Coronary artery (tissue), 2 donors: ENCODE measurements at regions not wholly inside any gene's neighbourhood (a gene's known extent, or its start where the extent isn't known, plus 50 kb on each side); places are given as distances from the start of the nearest gene placed in this dataset.
"Not testable (repeated sequence)": the region's sequence is repeated elsewhere in the genome, so short reads cannot be mapped to it uniquely, and the experiment has no call there.

Source experiments
- DNase-seq: peaks from one replicate; pipeline ENCODE4 v3.0.0-alpha.2; 2017; ENCODE audit warnings: low spot score
- H3K27ac ChIP-seq, 2 donors: fragments of 200-600 bp; sonication (generic); one replicate each; pipeline ENCODE4 v1.5.1; 2016 to 2019
- H3K4me3 ChIP-seq: fragments of 200-600 bp; sonication (generic); 2 replicates; pipeline ENCODE4 v1.5.1; 2016; ENCODE audit warnings: mild to moderate bottlenecking, moderate library complexity
- TF ChIP-seq, protein P1 (sequence below): fragments of 200-600 bp; sonication (generic); IDR thresholded peaks from one replicate; pipeline ENCODE4 v1.5.1; 2019; ENCODE audit warnings: antibody characterized with exemption

DNA sequence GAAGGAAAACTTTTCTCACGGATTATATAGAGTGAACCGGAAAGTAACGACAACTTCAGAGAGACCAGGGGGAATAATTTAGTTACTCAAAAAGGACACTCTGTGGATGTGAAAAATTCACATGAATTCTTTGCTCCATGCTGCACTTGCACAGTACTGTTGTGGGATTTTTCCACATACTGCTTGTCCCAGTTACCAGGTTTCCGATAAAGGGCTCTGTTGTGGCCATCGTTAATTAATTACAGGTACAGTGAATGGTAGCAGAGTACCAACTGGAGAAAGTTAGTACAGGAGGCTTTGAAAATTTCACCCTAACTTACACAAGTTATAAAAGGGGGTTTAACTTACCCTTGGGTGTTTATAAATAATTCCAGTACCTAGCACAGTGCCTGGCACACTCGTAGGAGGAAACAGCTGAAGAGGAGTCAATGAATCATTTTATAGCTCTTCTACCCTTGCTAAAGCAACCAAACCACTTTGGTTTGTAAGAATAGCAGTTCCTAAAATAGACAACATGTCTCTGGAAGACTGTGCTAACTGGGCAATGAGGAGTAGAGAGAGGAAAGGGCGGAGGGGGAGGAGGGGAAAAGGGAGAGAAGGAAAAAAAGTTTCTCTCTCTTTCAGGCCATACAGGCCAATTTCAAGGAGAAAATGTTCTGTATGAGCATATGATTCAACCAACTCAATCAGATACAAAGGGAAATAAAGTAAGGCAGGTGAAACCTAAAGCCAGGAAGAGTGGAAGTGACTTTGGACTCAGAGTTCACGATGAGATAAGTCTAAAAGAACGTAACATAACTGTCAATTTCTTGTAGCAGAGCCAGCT is 98.3 kb upstream of the MAGI3 start:
- TF ChIP-seq, protein P1, sequence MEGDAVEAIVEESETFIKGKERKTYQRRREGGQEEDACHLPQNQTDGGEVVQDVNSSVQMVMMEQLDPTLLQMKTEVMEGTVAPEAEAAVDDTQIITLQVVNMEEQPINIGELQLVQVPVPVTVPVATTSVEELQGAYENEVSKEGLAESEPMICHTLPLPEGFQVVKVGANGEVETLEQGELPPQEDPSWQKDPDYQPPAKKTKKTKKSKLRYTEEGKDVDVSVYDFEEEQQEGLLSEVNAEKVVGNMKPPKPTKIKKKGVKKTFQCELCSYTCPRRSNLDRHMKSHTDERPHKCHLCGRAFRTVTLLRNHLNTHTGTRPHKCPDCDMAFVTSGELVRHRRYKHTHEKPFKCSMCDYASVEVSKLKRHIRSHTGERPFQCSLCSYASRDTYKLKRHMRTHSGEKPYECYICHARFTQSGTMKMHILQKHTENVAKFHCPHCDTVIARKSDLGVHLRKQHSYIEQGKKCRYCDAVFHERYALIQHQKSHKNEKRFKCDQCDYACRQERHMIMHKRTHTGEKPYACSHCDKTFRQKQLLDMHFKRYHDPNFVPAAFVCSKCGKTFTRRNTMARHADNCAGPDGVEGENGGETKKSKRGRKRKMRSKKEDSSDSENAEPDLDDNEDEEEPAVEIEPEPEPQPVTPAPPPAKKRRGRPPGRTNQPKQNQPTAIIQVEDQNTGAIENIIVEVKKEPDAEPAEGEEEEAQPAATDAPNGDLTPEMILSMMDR, result no peak
- DNase-seq, result no peak
- Histone ChIP-seq H3K4me3 (no peak overlapping the region), H3K27ac (no peak overlapping the region)

DNA sequence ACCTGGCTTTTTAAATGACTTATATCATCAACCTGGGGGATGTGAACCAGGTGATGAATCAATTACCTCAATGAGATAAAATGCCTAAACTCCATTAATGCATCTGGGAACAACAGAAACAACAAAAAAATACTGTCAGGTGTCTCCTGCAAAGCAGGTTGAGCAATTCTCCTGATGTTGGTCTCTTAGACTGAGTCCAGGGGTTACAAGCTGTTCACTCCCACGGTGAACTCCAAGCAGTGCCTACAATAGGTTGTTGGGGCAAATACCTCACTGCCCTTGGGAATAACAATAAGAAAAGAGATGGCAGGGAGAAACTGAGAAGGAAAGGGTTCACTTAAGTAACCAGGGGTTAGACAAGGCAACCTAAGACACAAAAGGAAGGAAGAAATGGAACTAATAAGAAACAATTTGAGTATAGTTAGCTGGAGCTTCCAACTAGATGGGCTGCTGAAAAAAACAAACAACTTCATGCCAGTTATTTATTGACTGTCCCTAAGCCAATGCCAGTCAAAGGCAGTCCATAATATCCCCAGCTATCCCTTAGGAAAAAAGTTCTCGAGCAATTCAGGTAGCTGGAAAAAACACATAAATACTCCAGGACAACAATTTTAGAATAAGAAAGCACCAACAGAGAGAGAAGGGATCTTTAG is 97.6 kb upstream of the MAGI3 start:
- DNase-seq, result no peak
- Histone ChIP-seq H3K27ac (no peak overlapping the region), H3K4me3 (no peak overlapping the region)
- TF ChIP-seq, protein P1, result no peak

DNA sequence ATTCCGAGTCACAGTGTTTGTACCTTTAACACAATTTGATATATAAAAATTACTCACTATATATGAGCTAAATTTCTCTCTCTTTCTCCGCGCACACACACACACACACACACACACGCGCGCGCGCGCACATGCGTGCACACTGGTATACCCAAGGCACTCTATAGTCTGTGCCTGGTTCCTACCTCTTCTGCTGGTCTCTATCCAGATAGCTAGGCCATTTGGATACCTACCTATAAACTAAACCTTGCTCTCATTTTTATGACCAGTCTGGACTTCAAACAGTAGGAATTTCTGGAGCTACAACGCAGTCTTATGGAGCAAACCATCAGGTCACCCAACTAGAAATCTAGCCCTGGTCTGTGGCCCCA is 97.1 kb upstream of the MAGI3 start:
- no peak for DNase-seq
- TF ChIP-seq, protein P1, result no peak
- H3K27ac ChIP-seq, result no peak overlapping the region
- no peak overlapping the region for H3K4me3 ChIP-seq

DNA sequence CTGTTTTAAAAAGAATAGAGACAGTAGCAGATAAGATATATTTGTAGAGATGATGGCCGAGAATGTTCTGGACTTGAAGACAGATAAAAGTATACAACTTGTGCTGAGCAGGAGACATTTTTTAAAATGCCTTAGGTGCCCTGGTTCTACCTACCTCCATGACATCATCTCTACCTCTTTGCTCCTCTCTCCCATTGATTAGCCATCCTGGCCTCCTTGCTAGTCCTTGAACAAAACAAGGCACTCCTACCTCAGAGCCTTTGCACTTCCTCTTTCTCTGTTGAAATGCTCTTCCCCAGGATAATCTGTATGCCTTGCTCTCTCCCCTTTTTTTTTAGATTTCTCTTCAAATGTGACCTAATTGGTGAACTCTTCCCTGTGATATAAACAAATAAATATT is 92.6 kb upstream of the MAGI3 start:
- Histone ChIP-seq H3K4me3 (no peak overlapping the region), H3K27ac (no peak overlapping the region)
- no peak for DNase-seq
- TF ChIP-seq, protein P1, result no peak

DNA sequence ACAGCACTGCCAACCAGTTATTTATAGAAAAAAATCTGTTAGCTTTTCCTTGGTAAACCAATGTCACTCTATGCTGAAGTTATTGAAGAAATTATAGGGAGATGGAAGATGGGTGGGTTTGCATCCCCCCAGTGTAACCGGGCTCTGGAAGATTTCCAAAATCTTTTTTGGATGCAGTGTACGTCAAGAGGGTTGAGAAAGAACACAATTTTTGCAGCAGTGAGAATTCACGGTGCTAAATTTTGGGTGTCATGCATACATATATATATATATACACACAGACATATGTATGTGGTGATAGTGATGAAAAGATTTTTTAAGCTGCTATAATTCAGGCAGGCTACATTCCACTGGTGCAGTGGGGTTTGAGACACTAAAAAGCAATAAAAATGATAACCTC is 91.4 kb upstream of the MAGI3 start:
- no peak overlapping the region for H3K27ac ChIP-seq
- no peak overlapping the region for H3K4me3 ChIP-seq
- no peak for DNase-seq
- TF ChIP-seq, protein P1, result no peak

DNA sequence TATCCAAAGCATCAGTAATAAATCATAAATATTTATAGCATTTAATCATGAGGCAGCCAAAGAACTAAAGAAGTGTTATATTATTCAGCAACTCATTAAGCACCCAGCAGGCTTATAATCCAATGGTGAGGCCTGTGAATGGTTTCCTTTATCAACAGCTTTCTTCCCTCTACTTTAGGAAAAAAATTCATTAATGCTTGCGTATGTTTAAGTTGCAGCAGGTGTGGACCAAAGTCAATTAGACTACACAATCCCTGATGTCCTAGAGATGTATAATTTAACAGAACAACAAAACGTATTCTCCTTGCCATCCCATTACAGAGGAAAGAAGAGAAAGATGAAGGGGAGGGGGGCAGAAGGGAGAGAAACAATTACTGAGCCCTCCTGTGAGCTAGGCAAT is 87.7 kb upstream of the MAGI3 start:
- Histone ChIP-seq H3K27ac (no peak overlapping the region), H3K4me3 (no peak overlapping the region)
- no peak for DNase-seq
- TF ChIP-seq, protein P1, result no peak

DNA sequence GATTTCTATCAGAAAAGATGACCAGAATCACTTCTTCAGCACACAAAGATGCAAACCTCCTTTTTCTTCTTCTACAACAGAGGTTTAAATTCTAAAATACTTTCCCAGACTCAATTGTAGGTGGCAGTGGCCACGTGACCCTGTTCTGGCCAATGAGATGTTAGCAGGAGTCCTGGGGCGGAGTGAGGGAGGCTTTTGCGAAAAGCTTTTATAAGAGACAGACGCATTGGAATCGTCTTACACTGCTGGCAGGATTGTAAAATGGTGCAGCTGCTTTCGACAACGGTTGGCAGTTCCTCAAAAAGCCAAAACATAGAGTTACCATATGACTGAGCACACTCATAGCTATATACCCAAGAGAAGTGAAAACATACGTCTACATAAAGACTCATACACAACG is 87.0 kb upstream of the MAGI3 start:
- DNase-seq, result no peak
- Histone ChIP-seq H3K4me3 (no peak overlapping the region), H3K27ac (no peak overlapping the region)
- TF ChIP-seq, protein P1, result no peak

DNA sequence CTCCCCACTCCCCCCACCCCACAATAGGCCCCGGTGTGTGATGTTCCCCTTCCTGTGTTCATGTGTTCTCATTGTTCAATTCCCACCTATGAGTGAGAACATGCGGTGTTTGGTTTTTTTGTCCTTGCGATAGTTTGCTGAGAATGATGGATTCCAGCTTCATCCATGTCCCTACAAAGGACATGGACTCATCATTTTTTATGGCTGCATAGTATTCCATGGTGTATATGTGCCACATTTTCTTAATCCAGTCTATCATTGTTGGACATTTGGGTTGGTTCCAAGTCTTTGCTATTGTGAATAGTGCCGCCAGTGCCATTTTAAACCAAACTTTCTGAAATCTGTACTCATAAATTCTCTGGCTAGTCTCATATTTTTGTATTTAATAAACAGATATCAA is 85.3 kb upstream of the MAGI3 start:
- not testable (repeated sequence) for DNase-seq, H3K4me3 ChIP-seq, H3K27ac ChIP-seq
